ENCODE measurements at regions not wholly inside any gene's neighbourhood (a gene's known extent, or its start where the extent isn't known, plus 50 kb on each side); places are given as distances from the start of the nearest gene placed in this dataset.

GRCh38 chr4:59855630-59856352, 1344.3 kb upstream of the ADGRL3 start:
- no peak for DNase-seq (ENCODE audit: low spot score)

GRCh38 chr4:59869056-59869455, 1331.1 kb upstream of the ADGRL3 start:
- DNase-seq (ENCODE audit: low spot score), result no peak

- DNase-seq (ENCODE audit: low spot score), result peak; percentile 8
Measured at GRCh38 chr4:59869559-59869958, 1330.6 kb upstream of the ADGRL3 start.

DNA sequence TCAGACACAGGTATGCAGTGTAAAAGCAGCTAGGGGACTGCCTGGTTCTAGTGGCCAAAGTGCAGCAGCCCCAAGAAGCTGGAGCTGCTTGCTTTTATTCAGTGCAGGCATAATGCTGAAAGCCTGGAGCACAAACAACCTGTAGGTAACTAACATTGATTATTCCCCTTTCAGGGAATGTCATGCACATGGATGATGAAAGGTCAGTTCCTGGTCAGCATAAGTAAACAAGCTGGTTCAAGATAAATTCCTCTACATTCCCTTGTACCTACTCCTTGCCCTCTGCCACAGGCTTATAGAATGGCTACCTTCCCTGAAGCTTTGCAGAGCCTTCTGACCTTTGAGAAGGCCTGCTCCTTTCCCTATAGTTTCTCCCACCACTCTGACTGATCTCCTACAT, 1318.5 kb upstream of the ADGRL3 start:
- no peak for DNase-seq (ENCODE audit: low spot score)

- DNase-seq (ENCODE audit: low spot score), result no peak
Measured at GRCh38 chr4:59904331-59904730, 1295.8 kb upstream of the ADGRL3 start.

GRCh38 chr4:59920416-59920815, 1279.7 kb upstream of the ADGRL3 start:
- peak; percentile 17 for DNase-seq (ENCODE audit: low spot score)

DNA sequence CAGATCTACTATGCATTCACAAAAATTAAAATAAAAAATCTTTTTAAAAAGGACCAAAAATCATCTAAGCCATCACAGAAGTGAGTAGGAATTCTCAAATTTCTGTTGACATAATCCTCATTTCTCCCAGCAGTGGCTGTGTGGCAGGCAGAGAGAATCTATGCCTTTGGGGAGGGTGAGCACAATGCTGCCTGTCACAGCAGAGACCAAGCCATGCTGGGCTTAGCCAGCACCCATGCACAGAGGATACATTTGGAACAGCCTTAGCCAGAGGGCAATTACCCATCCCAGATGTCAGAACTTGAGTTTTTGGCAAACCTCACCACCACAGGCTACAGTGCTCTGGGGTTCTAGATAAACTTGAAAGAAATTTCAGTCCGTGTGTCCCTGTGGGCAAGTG, 1274.8 kb upstream of the ADGRL3 start:
- DNase-seq (ENCODE audit: low spot score), result no peak

DNA sequence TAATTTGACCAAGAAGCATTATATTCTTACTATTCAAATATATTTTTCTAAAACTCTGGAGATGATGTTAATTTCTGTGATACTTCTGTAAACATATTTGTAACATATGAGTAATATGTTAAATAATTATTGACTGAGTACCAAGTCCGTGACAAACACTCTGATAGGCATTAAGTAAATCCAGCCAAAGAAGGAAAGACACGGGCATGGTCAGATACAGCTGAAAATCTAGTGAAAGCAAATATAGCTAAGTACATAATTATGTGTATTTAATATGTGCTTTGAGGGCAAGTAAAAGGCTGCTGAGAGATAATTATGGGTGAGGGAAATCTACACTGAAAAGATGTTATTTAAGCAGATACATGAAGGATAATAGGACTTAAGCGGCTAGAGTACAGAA, 1263.6 kb upstream of the ADGRL3 start:
- no peak for DNase-seq (ENCODE audit: low spot score)

DNA sequence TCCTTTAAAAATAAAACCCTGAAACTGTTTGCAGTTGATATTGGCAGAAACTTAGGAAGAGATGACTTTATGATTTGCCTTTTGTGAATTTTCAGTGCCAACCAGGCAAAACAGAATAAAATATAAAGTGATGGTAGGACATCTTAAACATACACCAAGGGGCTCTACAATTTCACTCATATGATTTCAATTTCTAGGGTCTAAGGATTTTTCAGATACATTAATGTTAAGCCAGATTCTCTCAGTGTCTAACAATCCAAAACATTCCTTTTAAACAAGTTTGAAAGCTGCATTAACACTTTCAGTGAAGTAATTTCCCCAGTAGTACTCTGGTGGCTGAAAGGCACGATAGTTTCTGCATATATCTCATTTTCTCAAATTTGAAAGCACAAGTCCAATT, 1262.0 kb upstream of the ADGRL3 start:
- DNase-seq (ENCODE audit: low spot score), result no peak

DNA sequence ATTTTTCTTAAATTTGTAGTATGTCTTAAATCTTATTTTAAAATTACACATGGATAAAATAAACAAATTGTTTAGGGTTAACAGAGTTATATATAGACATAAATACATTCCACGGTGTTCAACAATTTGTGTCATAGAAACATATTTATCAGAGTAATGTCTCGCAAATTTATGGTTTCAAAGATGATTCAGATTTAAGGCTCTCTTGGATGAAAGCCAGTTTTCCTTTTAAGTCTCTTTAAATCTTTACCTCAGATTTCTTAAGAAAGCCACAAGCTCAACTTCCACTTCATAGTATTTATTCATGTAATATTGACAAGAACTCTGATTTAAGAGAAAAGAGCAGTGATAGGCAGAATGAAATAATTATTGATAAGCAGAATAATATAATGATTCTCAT, 1254.8 kb upstream of the ADGRL3 start:
- DNase-seq (ENCODE audit: low spot score), result no peak

DNA sequence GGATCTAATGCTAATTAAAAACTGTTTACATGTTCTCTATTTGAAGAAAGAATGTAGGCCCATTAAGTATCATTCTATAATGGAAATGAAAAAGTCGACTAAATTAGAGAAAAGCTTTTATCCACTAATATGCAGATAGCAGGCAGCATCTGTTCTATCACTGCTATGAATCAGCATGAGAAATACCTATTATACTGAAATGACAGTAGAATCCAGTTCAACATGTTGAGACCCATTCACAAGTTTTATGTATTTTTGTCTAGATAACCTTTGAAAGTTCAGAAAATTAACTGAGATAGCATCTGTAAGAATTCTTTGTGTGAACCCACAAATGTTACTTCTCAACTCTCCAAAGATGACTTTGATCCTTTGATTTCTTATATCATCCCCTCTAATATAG, 1254.4 kb upstream of the ADGRL3 start:
- DNase-seq (ENCODE audit: low spot score), result no peak

GRCh38 chr4:59956366-59956765, 1243.8 kb upstream of the ADGRL3 start:
- no peak for DNase-seq (ENCODE audit: low spot score)

DNA sequence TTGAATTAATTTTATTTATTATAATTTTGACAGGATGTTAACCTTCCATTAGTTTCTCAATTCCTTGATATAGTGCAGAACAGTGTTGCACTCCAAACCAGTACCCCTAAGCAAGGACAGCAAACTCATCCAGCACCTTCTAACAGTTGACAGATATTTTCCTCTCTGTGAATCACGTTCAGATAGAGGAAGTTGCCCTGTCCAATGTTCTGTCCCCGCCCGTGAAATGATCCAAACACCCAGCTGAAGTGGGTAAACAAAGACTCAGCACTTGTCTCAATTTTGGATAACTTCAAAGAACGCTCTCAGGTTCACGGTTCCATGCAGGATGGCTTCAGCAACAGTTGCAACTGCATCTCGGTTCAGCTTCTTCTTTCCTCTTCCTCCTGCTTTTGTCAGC, 1240.0 kb upstream of the ADGRL3 start:
- no peak for DNase-seq (ENCODE audit: low spot score)

- no peak for DNase-seq (ENCODE audit: low spot score)
Measured at GRCh38 chr4:59966758-59967157, 1233.4 kb upstream of the ADGRL3 start.

DNA sequence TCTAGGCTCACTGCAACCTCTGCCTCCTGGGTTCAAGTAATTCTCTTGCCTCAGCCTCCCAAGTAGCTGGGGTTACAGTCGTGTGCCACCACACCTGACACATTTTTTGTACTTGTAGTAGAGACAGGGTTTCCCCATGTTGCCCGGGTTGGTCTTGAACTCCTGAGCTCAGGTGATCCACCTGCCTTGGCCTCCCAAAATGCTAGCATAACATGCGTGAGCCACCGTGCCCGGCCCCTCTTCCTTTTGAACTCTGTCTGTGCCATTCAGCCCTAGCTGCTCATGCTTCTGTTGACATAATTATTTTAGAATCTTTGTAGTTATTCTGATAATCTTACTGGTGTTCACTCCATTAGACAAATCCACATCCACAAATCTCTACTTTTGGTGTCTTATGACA, 1231.3 kb upstream of the ADGRL3 start:
- no peak for DNase-seq (ENCODE audit: low spot score)

GRCh38 chr4:59969909-59970308, 1230.2 kb upstream of the ADGRL3 start:
- no peak for DNase-seq (ENCODE audit: low spot score)

GRCh38 chr4:59971952-59972351, 1228.2 kb upstream of the ADGRL3 start:
- DNase-seq (ENCODE audit: low spot score), result no peak

DNA sequence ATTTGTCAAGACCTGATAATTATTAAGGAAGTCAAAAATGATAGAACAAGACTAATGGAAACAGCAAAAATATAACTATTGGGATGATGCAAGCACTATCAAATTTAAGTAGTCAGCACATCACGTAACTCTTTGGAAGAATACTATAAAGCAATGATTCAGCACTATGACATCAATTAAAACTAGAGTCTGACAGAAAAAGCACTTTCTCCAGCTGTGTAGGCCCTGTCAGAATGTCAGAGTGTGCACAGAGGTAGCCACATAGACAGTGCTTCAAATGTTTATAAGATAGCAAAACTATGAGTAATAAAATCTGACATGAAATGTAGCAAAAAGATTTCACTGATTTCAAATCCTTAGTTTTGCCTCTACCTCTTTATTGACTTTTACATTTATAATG, 1226.6 kb upstream of the ADGRL3 start:
- no peak for DNase-seq (ENCODE audit: low spot score)

GRCh38 chr4:59979061-59979460, 1221.1 kb upstream of the ADGRL3 start:
- DNase-seq (ENCODE audit: low spot score), result no peak

DNA sequence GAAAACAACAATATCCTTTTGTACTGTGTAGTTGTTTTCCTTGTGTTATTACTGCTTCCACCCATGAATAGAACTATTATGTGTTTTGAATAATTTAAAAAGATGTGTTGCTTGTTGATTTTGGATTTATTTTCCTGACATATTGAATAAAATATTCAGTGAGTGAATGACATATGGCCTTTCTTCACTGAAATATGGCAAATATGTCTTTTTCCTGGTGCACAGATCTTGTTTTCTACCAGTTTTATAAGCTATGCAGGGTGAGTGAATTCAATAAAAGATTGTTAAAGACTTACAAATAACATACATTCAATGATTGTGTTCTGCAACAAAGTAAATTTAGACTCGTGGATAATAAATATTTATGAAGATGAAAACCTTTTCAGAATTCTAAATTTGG, 1216.3 kb upstream of the ADGRL3 start:
- DNase-seq (ENCODE audit: low spot score), result peak; percentile 9

- DNase-seq (ENCODE audit: low spot score), result no peak
Measured at GRCh38 chr4:59987289-59987688, 1212.8 kb upstream of the ADGRL3 start.

GRCh38 chr4:59994118-59994517, 1206.0 kb upstream of the ADGRL3 start:
- no peak for DNase-seq (ENCODE audit: low spot score)

DNA sequence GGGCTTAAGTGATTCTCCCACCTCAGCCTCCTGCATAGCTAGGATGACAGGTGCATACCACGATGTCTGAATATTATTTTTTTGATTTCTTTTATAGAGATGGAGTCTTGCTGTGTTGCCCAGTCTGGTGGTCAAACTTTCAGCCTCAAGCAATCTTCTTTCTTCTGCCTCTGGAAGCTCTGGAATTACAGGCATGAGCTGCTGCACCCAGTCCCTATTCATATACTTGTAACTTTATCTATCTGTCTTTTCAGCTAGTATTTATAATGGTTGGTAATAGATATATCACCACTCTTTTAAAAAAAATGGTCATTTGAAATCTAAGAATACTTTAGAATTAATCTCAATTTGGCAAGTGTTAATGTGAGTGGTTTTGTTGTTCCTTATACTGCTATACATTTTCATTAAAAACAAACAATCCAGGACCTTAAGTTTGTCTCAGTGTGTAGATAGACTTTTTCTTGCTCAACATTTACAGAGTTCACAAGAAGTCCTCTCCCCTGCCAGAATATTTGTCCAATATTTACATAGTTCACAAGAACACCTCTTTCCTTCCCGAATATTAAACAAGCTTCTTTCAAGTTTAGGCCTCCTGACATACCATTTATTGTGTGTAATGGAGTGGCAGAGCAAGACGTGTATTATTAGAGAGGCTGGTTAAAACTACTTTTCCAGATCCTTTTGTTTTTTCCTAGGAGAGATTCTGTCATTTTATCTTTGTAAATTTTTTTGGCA, 1197.4 kb upstream of the ADGRL3 start:
- DNase-seq (ENCODE audit: low spot score), result no peak
